H1 (cell line): ENCODE measurements at regions not wholly inside any gene's neighbourhood (a gene's known extent, or its start where the extent isn't known, plus 50 kb on each side); places are given as distances from the start of the nearest gene placed in this dataset.

Source experiments
- CTCF ChIA-PET: fragments of 300-600 bp; sonication (Branson Sonifier 250); formaldehyde crosslinking; loops from one replicate; lab custom pipeline; 2021; ENCODE audit not compliant: partially characterized antibody; lab: Charles Lee
- POLR2A ChIA-PET: fragments of 300-600 bp; sonication (Branson Sonifier 250); formaldehyde crosslinking; loops from one replicate; lab custom pipeline; 2021; ENCODE audit warnings: inconsistent platforms; ENCODE audit not compliant: partially characterized antibody; lab: Charles Lee
- DNase-seq, 2 experiments: peaks; one replicate each; pipeline versions ENCODE4 v3.0.0 to v3.0.0-alpha.2; 2010 to 2022; ENCODE audit warnings: low spot score in 2 of 2, low read depth in 1 of 2, mixed read lengths in 1 of 2
- FAIRE-seq: peaks from 2 replicates; lab custom pipeline; 2011; peaks lifted over from hg19 to GRCh38; lab: Jason Lieb, UNC
- H2AFZ ChIP-seq: 2 replicates; pipeline ENCODE4 v1.8.1; 2012; ENCODE audit warnings: low read length, inconsistent platforms
- H2AK5ac ChIP-seq: 2 replicates; pipeline ENCODE4 v1.6.1; 2013; ENCODE audit warnings: low read depth, low read length
- H2BK120ac ChIP-seq: replicated peaks from 2 replicates; pipeline ENCODE3; 2013; ENCODE audit warnings: low read depth, low read length, inconsistent platforms
- H2BK12ac ChIP-seq: 2 replicates; pipeline ENCODE4 v1.6.1; 2013; ENCODE audit warnings: low read depth, low read length
- H2BK15ac ChIP-seq: 2 replicates; pipeline ENCODE4 v1.6.1; 2013; ENCODE audit warnings: low read length
- H2BK20ac ChIP-seq: 2 replicates; pipeline ENCODE4 v1.6.1; 2013; ENCODE audit warnings: low read length
- H2BK5ac ChIP-seq: 2 replicates; pipeline ENCODE4 v1.6.1; 2013; ENCODE audit warnings: low read depth, low read length
- H3K14ac ChIP-seq: 2 replicates; pipeline ENCODE4 v1.6.1; 2013; ENCODE audit warnings: inconsistent platforms; ENCODE audit not compliant: insufficient read length
- H3K18ac ChIP-seq: 2 replicates; pipeline ENCODE4 v1.6.1; 2013; ENCODE audit warnings: low read length; ENCODE audit errors: extremely low read depth
- H3K23ac ChIP-seq: 2 replicates; pipeline ENCODE4 v1.6.1; 2013; ENCODE audit warnings: inconsistent platforms; ENCODE audit not compliant: insufficient read length
- H3K23me2 ChIP-seq: 2 replicates; pipeline ENCODE4 v1.6.1; 2013; ENCODE audit warnings: low read depth, low read length
- H3K27ac ChIP-seq: 2 replicates; pipeline ENCODE4 v1.6.1; 2011; ENCODE audit warnings: low read depth, low read length, inconsistent platforms
- H3K27me3 ChIP-seq, 4 experiments: replicated peaks in 1 of 4; 1 replicate in 1 of 4; 2 replicates in 3 of 4; pipeline versions ENCODE4 v1.6.1 to v1.8.1; 2011 to 2013; ENCODE audit warnings: low read length in 3 of 4, mild to moderate bottlenecking in 3 of 4, inconsistent platforms in 2 of 4, mixed read lengths in 2 of 4, moderate library complexity in 1 of 4; ENCODE audit not compliant: control insufficient read depth in 3 of 4, insufficient read depth in 3 of 4; ENCODE audit errors: extremely low read depth in 1 of 4
- H3K36me3 ChIP-seq, 4 experiments: 2 replicates each; pipeline versions ENCODE4 v1.6.1 to v1.8.1; 2011 to 2013; ENCODE audit warnings: mild to moderate bottlenecking in 4 of 4, low read length in 3 of 4, moderate library complexity in 2 of 4, control low read depth in 1 of 4, inconsistent platforms in 1 of 4; ENCODE audit not compliant: insufficient read depth in 4 of 4, control insufficient read depth in 2 of 4
- H3K4ac ChIP-seq: replicated peaks from 2 replicates; pipeline ENCODE3; 2013; ENCODE audit warnings: low read length, low read depth, mixed read lengths, inconsistent platforms; ENCODE audit not compliant: insufficient read length
- H3K4me1 ChIP-seq, 4 experiments: replicated peaks in 1 of 4; 1 replicate in 1 of 4; 2 replicates in 3 of 4; pipeline versions ENCODE4 v1.6.1 to v1.8.1; 2011 to 2013; ENCODE audit warnings: low read length in 3 of 4, inconsistent platforms in 2 of 4, mixed read lengths in 1 of 4; ENCODE audit not compliant: insufficient read depth in 4 of 4, control insufficient read depth in 3 of 4
- H3K4me2 ChIP-seq, 2 experiments: 2 replicates each; pipeline versions ENCODE4 v1.6.1 to v1.8.1; 2011 to 2013; ENCODE audit warnings: low read depth in 2 of 2, low read length in 2 of 2, control low read depth in 1 of 2, inconsistent platforms in 1 of 2, mild to moderate bottlenecking in 1 of 2; ENCODE audit not compliant: insufficient read depth in 1 of 2
- H3K4me3 ChIP-seq, 4 experiments: fragments of 200-600, 300-600 bp in 1 of 4; sonication (generic), shearing (Covaris generic), sonication (Bioruptor Twin) in 1 of 4; 2 replicates each; pipeline versions ENCODE4 v1.5.1 to v1.8.1; 2011 to 2016; ENCODE audit warnings: low read length in 4 of 4, low read depth in 3 of 4, control low read depth in 2 of 4, inconsistent platforms in 2 of 4, mild to moderate bottlenecking in 2 of 4, mixed read lengths in 1 of 4, moderate library complexity in 1 of 4; ENCODE audit not compliant: insufficient read depth in 2 of 4; ENCODE audit errors: extremely low read depth in 1 of 4
- H3K56ac ChIP-seq: replicated peaks from 2 replicates; pipeline ENCODE3; 2013; ENCODE audit warnings: low read depth, mild to moderate bottlenecking, mixed read lengths, low read length, inconsistent platforms; ENCODE audit not compliant: insufficient read length
- H3K79me1 ChIP-seq: 2 replicates; pipeline ENCODE4 v1.6.1; 2013; ENCODE audit warnings: low read depth, low read length, control low read depth
- H3K79me2 ChIP-seq, 2 experiments: 2 replicates each; pipeline versions ENCODE4 v1.6.1 to v1.8.1; 2012 to 2013; ENCODE audit warnings: low read length in 2 of 2, mild to moderate bottlenecking in 2 of 2, inconsistent platforms in 1 of 2; ENCODE audit not compliant: insufficient read depth in 2 of 2, control insufficient read depth in 1 of 2
- H3K9ac ChIP-seq, 4 experiments: replicated peaks in 1 of 4; 1 replicate in 1 of 4; 2 replicates in 3 of 4; pipeline versions ENCODE4 v1.6.1 to v1.8.1; 2011 to 2013; ENCODE audit warnings: low read depth in 3 of 4, low read length in 3 of 4, control low read depth in 2 of 4, mild to moderate bottlenecking in 2 of 4, moderate library complexity in 2 of 4, inconsistent platforms in 1 of 4; ENCODE audit errors: extremely low read depth in 1 of 4
- H3K9me3 ChIP-seq, 2 experiments: 2 replicates each; pipeline versions ENCODE4 v1.6.1 to v1.8.1; 2012 to 2013; ENCODE audit warnings: mild to moderate bottlenecking in 2 of 2, moderate library complexity in 2 of 2, control low read depth in 1 of 2, inconsistent platforms in 1 of 2, low read depth in 1 of 2, low read length in 1 of 2, mixed read lengths in 1 of 2; ENCODE audit not compliant: insufficient read depth in 2 of 2
- H4K20me1 ChIP-seq, 2 experiments: replicated peaks in 1 of 2; 2 replicates each; pipeline versions ENCODE3 to v1.8.1; 2011 to 2013; ENCODE audit warnings: inconsistent platforms in 2 of 2, low read length in 2 of 2, mild to moderate bottlenecking in 1 of 2; ENCODE audit not compliant: insufficient read depth in 2 of 2, control insufficient read depth in 1 of 2
- H4K5ac ChIP-seq: 2 replicates; pipeline ENCODE4 v1.6.1; 2013; ENCODE audit warnings: low read length, low read depth, mixed read lengths, inconsistent platforms; ENCODE audit not compliant: insufficient read length
- H4K8ac ChIP-seq: 2 replicates; pipeline ENCODE4 v1.8.0; 2013; ENCODE audit warnings: mild to moderate bottlenecking, moderate library complexity, low read length, inconsistent platforms; ENCODE audit not compliant: insufficient read depth; ENCODE audit errors: extremely low read depth
- H4K91ac ChIP-seq: replicated peaks from 2 replicates; pipeline ENCODE3; 2013; ENCODE audit warnings: low read length, mixed read lengths, inconsistent platforms; ENCODE audit not compliant: insufficient read length
- CHD2 ChIP-seq: IDR thresholded peaks from 2 replicates; pipeline ENCODE4 v1.6.1; 2012; ENCODE audit warnings: low read length, improper control_type of control experiment
- SP4 ChIP-seq: IDR thresholded peaks from 2 replicates; pipeline ENCODE4 v1.6.1; 2012; ENCODE audit warnings: low read length, inconsistent platforms
- WGBS, 2 experiments: shearing (Covaris generic) in 1 of 2; methylation state at CpG; one replicate each; pipeline versions ENCODE4 v1.1.6 to v1.1.7; 2013 to 2015; ENCODE audit warnings: low lambda C conversion rate in 2 of 2, mixed read lengths in 2 of 2, inconsistent platforms in 1 of 2, low coverage in 1 of 2, missing lambda C conversion rate in 1 of 2; ENCODE audit not compliant: insufficient replicate concordance in 2 of 2, insufficient coverage in 1 of 2, insufficient read length in 1 of 2; ENCODE audit errors: extremely low coverage in 1 of 2, missing lambda C conversion rate in 1 of 2; 5-methylcytosine and 5-hydroxymethylcytosine counted together

DNA sequence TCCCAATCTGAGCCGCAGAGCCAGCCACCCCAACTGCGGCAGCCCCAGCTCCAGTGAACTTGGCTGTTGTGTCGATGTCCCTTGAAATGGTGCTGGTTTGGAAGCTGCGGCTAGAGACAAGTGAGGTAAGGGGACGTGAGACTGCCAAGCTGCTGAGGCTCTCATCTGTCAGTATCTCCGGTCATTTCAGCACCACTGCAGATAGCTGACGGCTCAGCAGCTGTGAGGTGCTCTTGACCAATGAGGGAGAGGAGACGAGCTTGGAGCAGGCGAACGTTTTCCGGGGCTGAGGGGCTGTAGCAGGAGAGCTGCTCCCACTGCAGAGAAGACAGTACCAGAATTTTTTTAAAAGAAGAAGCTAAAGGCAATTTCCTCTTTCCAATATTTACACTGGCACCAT, 175.5 kb upstream of the CASK start:
- Histone ChIP-seq H2BK15ac (no peak overlapping the region), H3K4me1 (peaks cover 0 to under 1% (median 0%) of the 10 kb centered on the region in 4 experiments; a peak in 1 of 7 replicates), H4K8ac (peak overlapping the region; percentile 79; the same call in 1 of the 2 replicates), H4K20me1 (no peaks in the 10 kb centered on the region), H3K4me3 (no peak overlapping the region), H3K9me3 (no peaks in the 10 kb centered on the region), H3K4ac (no peak overlapping the region), H3K4me2 (no peak overlapping the region), H2BK20ac (no peak overlapping the region), H3K36me3 (no peaks in the 10 kb centered on the region), H3K18ac (no peak overlapping the region), H3K14ac (no peak overlapping the region), H3K79me1 (no peaks in the 10 kb centered on the region), H3K23me2 (no peaks in the 10 kb centered on the region), H3K56ac (no peak overlapping the region), H4K91ac (no peak overlapping the region), H2BK5ac (no peak overlapping the region), H2AFZ (no peak overlapping the region; the same call in 1 of the 2 replicates), H3K79me2 (no peaks in the 10 kb centered on the region), H3K9ac (no peak overlapping the region), H3K27me3 (no peaks in the 10 kb centered on the region), H2BK120ac (no peak overlapping the region), H2AK5ac (no peak overlapping the region), H3K27ac (no peak overlapping the region), H2BK12ac (no peak overlapping the region; the same call in 1 of the 2 replicates), H4K5ac (no peak overlapping the region), H3K23ac (no peak overlapping the region)
- TF ChIP-seq SP4, result no peak
- TF ChIP-seq CHD2, result no peak
- CTCF ChIA-PET, result no interaction called here
- WGBS, 2 experiments, result 81% methylated on average over 8 of the region's 11 CpGs; no CpG with 5 or more reads in 1 of the 2 experiments
- DNase-seq (no peak), FAIRE-seq (no peak)
- POLR2A ChIA-PET, result no interaction called here
